ENCODE measurements at regions not wholly inside any gene's neighbourhood (a gene's known extent, or its start where the extent isn't known, plus 50 kb on each side); places are given as distances from the start of the nearest gene placed in this dataset.

- in situ Hi-C loops (cut with MboI; ENCODE audit: low pct_unique_long_range_greater_than_20kb, low sequenced_read_pairs, unreplicated experiment): no loop called here
- no peak for DNase-seq (ENCODE audit: low spot score)
- no peak for TF ChIP-seq CTCF (IDR thresholded peaks at IDR 0.05; ENCODE audit: extremely low read depth, insufficient read depth, missing control alignments)
Observed at GRCh38 chr2:147547440-147547839, 297.4 kb upstream of the ACVR2A start.

- no peak for TF ChIP-seq CTCF (IDR thresholded peaks at IDR 0.05; ENCODE audit: extremely low read depth, insufficient read depth, missing control alignments)
Observed at GRCh38 chr2:147546109-147546508, 298.7 kb upstream of the ACVR2A start.

GRCh38 chr2:147543056-147543455 lies 301.8 kb upstream of the ACVR2A start:
- TF ChIP-seq CTCF (IDR thresholded peaks at IDR 0.05; ENCODE audit: extremely low read depth, insufficient read depth, missing control alignments): no peak
- no peak for DNase-seq (ENCODE audit: low spot score)
- in situ Hi-C loops (cut with MboI; ENCODE audit: low pct_unique_long_range_greater_than_20kb, low sequenced_read_pairs, unreplicated experiment): no loop called here

More at GRCh38 chr2:147546109-147546508, 298.7 kb upstream of the ACVR2A start:
- in situ Hi-C loops (cut with MboI; ENCODE audit: low pct_unique_long_range_greater_than_20kb, low sequenced_read_pairs, unreplicated experiment): no loop called here
- DNase-seq (ENCODE audit: low spot score): no peak

- no peak for DNase-seq (ENCODE audit: low spot score)
- in situ Hi-C loops (cut with MboI; ENCODE audit: low pct_unique_long_range_greater_than_20kb, low sequenced_read_pairs, unreplicated experiment): no loop called here
- TF ChIP-seq CTCF (IDR thresholded peaks at IDR 0.05; ENCODE audit: extremely low read depth, insufficient read depth, missing control alignments): no peak
Observed at GRCh38 chr2:147542351-147542750, 302.5 kb upstream of the ACVR2A start.

GRCh38 chr2:147541314-147541713 lies 303.5 kb upstream of the ACVR2A start:
- no peak for DNase-seq (ENCODE audit: low spot score)
- no peak for TF ChIP-seq CTCF (IDR thresholded peaks at IDR 0.05; ENCODE audit: extremely low read depth, insufficient read depth, missing control alignments)
- in situ Hi-C loops (cut with MboI; ENCODE audit: low pct_unique_long_range_greater_than_20kb, low sequenced_read_pairs, unreplicated experiment): no loop called here

- in situ Hi-C loops (cut with MboI; ENCODE audit: low pct_unique_long_range_greater_than_20kb, low sequenced_read_pairs, unreplicated experiment): no loop called here
- no peak for TF ChIP-seq CTCF (IDR thresholded peaks at IDR 0.05; ENCODE audit: extremely low read depth, insufficient read depth, missing control alignments)
- DNase-seq (ENCODE audit: low spot score): no peak
Observed at GRCh38 chr2:147538821-147539220, 306.0 kb upstream of the ACVR2A start.

- DNase-seq (ENCODE audit: low spot score): no peak
- TF ChIP-seq CTCF (IDR thresholded peaks at IDR 0.05; ENCODE audit: extremely low read depth, insufficient read depth, missing control alignments): no peak
- in situ Hi-C loops (cut with MboI; ENCODE audit: low pct_unique_long_range_greater_than_20kb, low sequenced_read_pairs, unreplicated experiment): no loop called here
Observed at GRCh38 chr2:147538088-147538487, 306.7 kb upstream of the ACVR2A start.

All from GM13977 (cell line).